ENCODE measurements at regions not wholly inside any gene's neighbourhood (a gene's known extent, or its start where the extent isn't known, plus 50 kb on each side); places are given as distances from the start of the nearest gene placed in this dataset.
"Not testable (repeated sequence)": the region's sequence is repeated elsewhere in the genome, so short reads cannot be mapped to it uniquely, and the experiment has no call there.

GRCh38 chr1:185681034-185681633 is 53.1 kb upstream of the HMCN1 start:
- peak; percentile 75 for DNase-seq

GRCh38 chr1:185680453-185680852 is 53.7 kb upstream of the HMCN1 start:
- no peak for DNase-seq

- DNase-seq, result peak; percentile 18
Measured at GRCh38 chr1:185679220-185679619, 55.0 kb upstream of the HMCN1 start.

GRCh38 chr1:185676969-185677368 is 57.2 kb upstream of the HMCN1 start:
- DNase-seq, result no peak

DNA sequence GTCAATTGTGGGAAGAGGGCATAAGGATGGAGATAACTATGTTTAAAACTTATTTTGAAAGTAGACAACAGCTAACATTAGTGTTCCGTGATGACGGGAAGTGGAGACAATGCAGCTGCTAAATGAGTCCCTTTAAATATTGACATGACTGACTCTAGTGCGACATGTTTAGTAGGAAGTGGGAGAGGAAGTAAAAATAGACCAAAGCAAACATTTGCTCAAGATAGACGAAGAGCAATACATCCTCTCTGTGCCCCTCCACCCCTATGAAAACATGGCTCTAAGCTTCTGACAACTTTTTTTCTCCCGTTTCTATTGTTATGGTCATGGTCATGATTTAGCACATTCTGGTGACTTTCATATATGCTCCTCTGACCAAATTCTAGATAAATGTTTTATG is 60.0 kb upstream of the HMCN1 start:
- DNase-seq, result no peak

DNA sequence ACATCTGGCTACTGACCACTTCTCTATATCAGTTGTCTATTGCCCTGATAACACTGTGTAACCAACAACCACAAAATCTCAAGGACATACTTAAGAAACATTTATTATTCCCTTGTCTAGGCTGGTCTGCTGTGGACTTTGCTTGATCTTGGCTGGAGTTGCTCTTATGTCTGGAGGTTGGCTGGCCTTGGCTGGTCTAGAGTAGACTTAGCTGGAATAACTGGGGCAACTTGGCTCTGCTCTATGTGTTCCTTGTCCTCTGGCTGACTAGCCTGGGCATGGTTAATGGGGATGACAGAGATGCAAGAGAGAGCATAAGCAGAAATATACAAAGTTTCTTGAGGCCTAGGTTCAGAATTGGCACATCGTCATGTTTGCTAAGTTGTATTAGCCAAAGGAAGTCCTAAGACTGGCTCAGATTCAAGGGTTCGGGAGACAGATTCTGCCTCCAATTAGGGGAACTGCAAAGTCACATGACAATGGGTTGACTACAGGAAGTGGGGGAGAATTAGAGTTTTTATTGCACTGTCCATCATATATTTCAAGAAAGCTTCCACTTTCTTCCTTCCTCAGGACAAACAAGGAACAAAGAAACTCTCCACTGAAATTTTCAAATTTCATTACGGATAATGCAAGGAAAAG is 61.4 kb upstream of the HMCN1 start:
- DNase-seq, result no peak

- peak; percentile 70 for DNase-seq
Measured at GRCh38 chr1:185670187-185670627, 64.0 kb upstream of the HMCN1 start.

GRCh38 chr1:185668013-185668412 is 66.2 kb upstream of the HMCN1 start:
- DNase-seq, result no peak

DNA sequence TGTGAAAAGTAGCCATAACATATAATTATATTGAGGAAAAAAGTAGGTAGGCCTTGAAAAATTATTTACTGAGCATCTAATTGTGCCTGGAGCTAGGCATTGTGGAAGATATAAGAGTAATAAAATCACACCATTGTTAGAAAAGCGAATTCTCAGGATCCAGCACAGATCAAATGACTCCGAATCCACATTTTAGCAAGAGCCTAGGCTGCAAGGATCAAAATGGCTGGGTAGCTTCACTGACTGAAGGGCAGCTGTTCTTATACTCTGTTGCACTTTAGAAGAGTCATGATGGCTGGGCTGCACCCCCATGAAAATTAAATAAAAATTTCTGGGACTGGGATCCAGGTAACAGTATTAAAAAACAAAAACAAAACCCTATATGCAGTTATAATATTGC is 67.6 kb upstream of the HMCN1 start:
- no peak for DNase-seq

GRCh38 chr1:185663771-185664296 is 70.4 kb upstream of the HMCN1 start:
- DNase-seq, result no peak

DNA sequence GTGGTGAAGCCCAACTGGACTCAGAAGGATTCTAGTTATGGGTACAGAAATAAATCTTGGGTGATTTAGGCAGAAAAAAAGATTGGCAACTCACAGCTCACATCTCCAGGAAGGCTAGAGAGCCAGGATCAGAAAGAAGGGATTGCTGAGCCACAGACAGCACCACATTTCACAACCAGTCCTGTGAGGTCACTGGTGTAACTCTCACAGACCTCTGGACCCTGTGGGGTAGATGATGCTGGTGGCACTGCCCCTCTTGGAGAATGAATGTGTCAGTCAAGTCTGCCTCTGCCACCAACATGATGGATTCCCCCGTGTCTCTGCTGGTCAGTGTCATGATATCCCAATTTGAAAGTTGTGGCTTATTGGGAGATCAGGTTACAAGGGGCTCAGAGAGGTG is 70.9 kb upstream of the HMCN1 start:
- DNase-seq, result no peak

- DNase-seq, result no peak
Measured at GRCh38 chr1:185661971-185662370, 72.2 kb upstream of the HMCN1 start.

DNA sequence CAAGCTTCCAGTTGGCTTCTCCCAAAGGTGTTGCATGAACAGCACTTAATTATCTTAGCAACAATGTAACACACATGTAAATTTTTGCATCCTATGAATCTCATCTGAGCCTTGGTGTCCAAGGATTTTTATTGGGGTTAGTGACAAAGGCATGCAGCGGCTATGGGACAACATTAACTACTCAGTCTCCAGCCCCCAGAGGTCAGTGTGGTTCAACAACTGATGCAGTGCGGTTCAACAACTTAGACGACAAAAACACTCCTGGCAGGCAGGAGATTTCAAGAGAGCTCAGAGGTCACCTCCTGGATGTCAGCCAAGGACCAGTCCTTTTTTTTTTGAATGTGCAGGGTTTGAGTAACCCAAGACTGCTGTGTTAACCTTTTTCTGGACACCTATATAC is 77.5 kb upstream of the HMCN1 start:
- peak; percentile 48 for DNase-seq

- DNase-seq, result no peak
Measured at GRCh38 chr1:185654952-185655314, 79.3 kb upstream of the HMCN1 start.

GRCh38 chr1:185654199-185654951 is 79.8 kb upstream of the HMCN1 start:
- DNase-seq, result no peak

- no peak for DNase-seq
Measured at GRCh38 chr1:185653615-185654014, 80.6 kb upstream of the HMCN1 start.

DNA sequence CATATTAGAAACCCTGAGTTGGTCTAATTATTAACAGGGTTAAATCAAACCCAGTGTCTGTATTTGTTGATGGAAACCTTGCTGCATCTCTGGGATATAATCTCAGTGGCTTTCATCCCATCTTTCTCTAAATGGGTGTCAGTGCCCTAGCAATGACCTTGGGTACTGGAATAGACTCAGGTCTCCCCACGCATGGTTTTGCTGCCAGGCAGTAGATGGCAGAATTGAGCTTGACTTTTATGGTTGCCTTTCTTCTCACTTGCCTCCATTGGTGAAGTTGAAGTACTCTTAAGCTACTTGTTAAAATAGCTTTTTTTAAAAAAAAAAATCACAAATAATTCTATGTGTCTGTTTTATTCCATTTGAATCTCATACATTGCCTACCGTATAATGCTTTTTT is 81.8 kb upstream of the HMCN1 start:
- DNase-seq, result no peak

GRCh38 chr1:185650602-185651230 is 83.5 kb upstream of the HMCN1 start:
- no peak for DNase-seq

- no peak for DNase-seq
Measured at GRCh38 chr1:185648858-185649589, 85.2 kb upstream of the HMCN1 start.

GRCh38 chr1:185647597-185648267 is 86.5 kb upstream of the HMCN1 start:
- not testable (repeated sequence) for DNase-seq

DNA sequence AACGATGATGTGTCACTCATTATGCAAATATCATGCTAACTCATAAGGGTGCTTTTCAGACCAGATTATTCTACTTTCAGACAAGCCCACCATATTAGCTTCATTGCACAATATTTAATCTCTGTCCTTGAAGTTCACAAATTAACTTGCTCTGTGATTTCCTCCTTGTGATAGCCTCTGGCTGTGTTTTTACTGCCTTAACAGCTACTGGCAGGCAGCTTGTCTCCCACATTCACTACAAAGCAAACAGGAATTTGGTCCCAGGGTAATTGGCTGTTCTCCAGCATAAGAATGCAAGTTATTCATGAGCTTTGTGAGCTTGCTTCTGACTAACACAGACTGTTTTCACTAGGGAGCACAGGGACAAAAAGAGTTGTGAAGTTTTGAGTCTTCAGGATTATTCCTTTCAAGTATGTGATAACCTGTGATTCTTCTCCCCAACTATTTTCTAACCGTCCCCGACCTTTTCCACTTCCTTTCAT is 87.9 kb upstream of the HMCN1 start:
- peak; percentile 93 for DNase-seq

DNA sequence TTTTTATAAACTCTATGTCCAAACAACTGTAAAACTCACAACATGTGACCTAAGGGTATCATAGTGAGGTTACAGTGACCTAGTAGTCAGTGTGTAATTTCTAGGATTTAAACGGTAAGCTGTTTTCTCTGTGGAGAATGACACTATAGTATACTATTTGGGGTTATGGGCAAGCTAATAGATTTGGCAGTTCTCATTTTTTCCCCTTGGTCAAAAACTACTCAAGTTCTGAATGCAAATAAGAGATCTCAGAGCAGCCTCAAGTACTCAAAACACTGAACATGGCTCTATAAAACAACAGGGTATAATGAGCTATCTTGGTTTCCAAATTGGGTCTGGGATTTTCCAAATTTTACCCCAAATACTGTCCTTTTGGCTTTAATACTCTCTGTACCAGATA is 88.5 kb upstream of the HMCN1 start:
- DNase-seq, result peak; percentile 20

Data from eye (tissue), 1 donor.